ENCODE measurements at regions not wholly inside any gene's neighbourhood (a gene's known extent, or its start where the extent isn't known, plus 50 kb on each side); places are given as distances from the start of the nearest gene placed in this dataset.

DNA sequence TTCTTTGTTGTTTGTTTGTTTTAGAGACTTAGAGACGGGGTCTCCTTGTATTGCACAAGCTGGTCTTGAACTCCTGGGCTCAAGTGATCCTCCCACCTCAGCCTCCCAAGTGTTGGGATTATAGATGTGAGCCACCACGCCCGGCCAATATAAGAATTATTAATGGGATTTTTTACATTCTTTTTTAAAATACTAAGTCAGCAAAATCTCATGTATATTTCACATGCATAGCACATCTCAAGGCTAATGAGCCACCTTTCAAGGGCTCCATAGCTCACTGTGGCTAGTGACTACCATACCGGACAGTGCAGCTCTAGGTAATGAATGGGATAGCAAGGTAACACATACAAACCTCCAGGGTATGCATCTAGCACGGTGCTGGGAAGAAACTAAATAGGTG is 361.4 kb downstream of the SAMD5 start:
- DNase-seq, result no peak

DNA sequence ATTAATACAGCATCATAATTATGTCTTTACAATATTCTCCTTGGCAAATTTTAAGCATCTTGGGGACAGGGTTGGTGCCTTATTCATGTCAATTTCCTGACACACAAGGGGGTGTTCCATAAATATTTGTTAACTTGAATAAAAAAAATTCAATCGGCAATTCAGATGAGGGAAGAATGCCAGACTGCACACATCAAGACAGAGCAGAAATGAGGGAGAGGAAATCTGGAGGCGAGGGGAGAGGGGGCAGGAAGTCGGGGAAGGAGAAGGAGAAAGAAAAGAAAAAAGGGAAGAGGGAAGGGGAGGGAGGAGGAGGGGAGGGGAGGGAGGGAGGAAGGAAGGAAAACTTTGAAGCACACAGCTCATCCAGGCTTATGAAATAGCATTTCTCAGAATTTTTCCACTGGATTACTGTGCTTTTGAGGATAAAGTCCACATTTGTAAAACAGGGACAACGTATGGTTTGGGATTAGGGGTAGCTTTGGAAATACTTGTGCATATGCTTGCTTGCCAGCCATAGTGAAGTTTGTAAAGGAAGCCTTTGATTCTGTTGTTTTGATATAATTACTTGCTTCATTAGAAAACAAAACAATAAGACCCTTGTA is 362.1 kb downstream of the SAMD5 start:
- no peak for DNase-seq

DNA sequence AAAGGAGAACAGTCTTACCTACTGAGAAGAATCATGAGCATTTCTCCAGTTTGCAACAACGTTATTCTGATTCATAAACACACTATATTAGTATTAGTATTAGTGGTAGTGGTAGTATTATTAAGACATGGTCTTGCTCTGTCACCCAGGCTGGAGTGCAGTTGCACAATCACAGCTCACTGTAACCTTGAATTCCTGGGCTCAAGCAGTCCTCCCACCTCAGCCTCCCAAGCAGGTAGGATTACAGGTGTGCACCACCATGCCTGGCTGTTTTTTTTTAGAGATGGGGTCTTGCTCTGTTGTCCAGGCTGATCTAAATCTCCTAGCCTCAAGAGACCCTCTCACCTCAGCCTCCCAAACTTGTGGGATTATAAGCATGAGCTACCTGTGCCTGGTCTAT is 363.5 kb downstream of the SAMD5 start:
- DNase-seq, result no peak

DNA sequence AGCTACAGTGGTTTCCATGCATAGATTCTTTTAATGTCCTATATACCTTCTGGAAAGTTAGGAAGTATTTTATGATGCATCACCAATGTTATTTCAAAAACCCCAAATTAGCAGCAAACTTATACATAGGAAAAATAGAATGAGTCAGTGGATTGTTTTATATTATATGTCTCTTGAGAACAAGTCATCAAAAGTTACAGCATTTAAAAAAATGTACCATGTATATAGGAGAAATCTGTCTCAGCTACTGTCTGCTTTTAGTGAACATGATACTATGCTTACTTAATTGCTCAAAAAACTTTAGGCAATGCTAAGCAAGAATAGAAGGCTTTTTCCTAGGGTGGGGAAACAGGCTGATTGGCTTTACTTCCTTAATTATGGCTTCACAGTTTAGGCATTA is 365.3 kb downstream of the SAMD5 start:
- no peak for DNase-seq

DNA sequence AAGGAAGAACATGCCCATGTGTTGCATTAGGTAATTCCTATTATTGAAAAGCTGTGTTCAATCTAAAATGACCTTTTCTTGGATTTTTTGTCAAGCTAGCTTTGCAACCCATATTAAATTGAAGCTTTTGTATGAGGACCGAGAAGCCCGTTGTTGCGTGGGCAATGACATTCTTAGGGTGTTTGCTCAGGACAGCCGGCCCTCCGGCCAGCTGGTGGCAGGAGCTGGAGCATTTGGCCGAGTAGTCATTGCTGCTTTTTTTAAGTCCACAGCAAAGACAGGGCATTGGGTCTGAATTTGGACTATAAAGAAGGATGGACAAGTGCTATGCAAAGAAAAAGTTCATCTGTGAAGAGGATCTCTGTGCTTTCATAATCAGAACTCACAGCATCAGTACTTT is 365.8 kb downstream of the SAMD5 start:
- no peak for DNase-seq

DNA sequence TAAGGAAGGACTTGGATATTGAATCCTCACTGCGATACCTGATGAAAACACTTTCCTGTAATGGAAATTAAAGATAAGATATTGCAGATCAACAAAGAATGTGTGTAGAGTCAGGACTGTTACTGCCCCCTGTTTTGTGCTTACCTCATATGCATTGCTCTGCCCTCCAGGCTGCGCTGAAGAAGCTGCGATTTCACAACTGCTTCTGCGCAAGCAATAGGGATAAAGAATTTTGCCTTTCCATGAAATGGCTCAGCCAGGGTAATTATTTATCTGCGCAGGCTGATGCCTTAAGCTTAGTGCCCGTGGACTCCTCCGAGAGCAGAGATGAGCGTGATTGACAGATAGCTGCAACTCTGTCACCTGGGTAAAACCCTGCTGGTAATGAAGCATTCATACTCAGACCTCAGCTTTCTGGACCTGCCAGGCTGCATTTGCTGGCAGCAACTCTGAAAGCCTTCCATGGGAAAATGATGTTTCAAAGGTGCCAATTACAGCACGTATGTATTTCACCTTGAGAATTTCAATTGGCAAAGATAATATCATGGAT is 370.6 kb downstream of the SAMD5 start:
- no peak for DNase-seq

DNA sequence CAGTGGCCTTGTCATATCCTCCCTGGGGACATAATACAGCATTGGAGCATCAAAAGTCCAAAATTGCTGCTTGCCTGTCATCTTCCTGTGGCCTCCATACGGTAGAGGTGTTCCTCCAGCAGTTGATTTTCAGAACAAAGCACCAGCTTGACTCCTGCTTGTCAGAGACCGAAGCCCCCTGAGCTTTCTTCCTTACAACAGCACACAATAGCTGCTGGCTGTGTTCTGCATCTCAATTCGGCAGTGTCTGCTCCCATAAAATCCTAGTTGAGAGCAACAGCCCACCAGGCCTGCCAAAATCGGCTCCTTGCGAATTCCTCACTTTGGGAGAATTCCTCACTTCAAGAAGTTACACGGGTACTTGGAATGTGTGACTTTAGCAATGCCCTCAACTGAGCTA is 372.9 kb downstream of the SAMD5 start:
- no peak for DNase-seq

DNA sequence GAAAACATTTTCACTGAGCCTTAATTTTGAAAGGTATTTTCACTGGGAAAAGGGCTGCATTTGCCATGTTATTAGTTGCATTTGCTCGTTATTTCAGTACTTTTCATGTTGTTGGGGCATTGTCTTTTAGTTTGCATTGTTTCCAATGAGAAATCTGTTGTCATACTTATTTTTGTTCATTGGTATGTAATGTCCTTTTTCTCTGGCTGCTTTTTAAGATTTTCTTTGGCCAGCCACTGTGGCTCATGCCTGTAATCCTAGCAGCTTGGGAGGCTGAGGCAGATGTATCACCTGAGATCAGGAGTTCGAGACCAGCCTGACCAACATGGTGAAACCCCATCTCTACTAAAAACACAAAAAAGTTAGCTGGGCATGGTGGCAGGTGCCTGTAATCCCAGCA is 379.9 kb downstream of the SAMD5 start:
- no peak for DNase-seq

DNA sequence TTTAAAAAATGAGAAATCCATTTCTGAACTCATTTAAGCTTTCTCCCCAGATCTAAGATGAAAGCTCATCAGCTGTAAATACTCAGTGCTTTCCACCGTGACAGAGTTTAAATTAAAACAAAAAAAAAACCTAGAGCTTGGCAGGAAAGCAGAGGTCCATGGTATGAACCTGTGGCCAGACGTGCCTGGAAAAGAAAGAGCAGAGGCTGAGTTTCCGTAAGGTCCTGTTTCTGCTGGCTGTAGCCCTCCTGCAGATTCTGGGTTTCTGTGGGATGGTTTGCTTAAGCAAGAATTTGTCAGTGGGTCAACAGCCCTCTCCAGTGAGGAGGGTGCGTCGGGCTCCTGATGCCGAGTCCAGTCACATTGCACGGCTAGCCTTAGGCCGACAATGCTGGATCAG is 383.2 kb downstream of the SAMD5 start:
- no peak for DNase-seq

DNA sequence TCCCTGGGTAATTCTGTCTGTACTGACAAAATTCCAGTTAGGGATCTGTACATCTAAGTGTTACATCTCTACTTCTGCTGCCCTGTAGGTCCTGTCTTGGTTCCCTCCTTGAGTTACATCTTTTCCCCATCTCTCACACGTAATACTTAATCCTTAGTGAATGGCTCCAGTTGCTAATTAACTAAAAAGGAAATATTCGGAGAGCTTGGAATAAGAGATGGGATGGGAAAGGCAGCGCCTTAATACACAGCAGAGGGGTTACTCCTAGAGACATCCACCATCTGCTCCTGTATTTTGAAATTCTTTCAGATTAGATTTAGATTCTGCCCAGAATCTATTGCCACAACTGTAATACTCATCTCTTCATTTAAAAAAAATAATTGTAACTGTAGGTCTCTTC is 384.0 kb downstream of the SAMD5 start:
- DNase-seq, result no peak

DNA sequence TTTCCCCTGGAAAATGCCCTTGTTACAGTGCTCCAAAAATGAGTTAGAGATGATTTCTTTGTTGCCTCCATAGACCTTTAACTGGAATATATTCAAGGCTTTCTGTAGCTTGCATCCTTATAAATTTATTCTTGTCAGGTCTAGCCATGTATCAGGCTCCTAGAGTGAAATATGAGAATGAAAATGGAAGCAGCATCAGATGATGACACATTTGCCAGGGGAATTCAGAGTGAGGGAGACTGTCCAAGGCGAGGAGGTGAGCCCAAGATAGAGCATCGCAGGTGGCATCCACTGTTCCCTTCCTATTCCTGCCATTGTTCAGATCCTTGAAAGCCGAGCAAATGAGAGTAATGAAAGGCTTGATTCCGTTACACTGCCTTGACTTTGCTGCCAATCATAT is 386.8 kb downstream of the SAMD5 start:
- DNase-seq, result no peak

DNA sequence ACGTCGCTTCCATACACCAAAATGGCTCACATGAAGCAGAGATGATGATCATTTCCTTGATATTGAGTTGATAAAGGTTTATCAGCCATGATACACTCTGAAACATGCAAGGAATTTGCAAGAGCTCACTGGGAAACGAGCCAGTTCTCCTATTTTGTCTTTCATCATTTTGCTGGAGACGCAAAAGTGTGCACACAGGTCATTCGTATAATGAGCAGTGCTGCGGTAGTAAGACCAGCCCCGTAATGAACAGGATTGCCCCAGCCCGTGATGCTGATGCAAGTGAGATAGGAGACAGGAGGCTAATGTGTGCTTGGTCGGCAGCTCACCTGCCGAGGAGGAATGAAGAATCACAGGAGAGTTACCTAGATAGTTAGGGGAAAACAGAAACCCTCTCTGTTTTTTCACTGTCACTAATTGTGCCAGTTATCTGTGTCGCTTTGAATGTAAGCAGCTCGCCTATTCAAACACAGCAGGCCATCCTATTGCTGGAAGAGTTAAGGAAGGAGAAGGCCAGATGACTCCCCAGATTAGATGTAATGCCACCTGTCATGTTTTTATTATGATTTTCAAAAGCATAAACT is 391.8 kb downstream of the SAMD5 start:
- no peak for DNase-seq

DNA sequence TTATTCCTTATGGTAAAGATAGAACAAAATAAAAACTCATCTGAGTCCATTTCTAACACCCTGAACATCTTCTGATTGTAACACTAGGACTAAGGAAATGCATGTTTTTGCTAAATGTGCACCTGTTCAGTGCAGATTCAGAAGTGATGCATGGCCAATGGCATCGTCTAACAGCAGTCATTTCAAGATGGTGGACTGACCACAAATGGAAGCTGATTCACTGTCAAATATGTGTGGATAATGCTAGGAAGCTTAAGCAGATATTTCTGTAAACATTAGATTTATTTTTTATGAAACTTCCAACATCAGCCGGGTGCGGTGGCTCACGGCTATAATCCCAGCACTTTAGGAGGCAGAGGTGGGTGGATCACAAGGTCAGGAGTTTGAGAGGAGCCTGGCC is 394.8 kb downstream of the SAMD5 start:
- DNase-seq, result no peak

DNA sequence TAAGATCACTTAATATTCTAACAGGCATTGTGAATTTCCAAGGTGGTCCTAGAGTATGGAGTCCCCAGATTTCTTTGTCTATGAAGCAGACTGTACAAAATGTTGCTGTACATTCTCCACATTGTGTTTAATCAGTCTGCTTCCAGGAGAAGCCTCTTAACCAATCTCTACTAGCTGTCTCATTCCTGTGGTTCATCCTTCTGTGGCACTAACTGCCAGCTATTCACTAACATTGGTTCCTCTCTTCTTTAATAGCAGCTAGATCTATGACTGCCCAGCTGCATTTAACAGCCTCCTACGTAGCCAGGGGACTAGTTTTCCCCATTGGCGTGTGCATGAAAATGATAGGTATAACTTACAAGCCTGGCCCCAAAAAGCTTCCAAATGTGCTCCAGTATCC is 395.4 kb downstream of the SAMD5 start:
- DNase-seq, result no peak

DNA sequence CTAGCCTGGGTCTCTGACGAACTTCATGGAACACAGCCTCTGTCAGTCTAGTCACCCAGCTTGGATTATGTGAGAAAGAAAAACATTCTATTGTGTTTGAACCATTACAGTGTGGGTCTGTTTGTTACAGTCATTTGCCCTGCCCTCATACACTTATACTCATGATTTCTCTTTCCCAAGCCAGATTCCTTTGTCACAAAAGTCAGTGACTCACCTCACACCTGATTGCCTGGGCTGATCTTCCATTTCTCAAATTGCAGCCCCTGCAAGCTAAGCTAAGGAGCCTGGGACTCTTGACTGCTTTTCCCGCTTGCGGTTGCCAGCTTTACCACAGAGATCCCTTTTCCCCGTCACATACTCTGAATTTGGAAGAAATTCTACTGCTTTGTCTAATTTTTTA is 395.9 kb downstream of the SAMD5 start:
- DNase-seq, result no peak

DNA sequence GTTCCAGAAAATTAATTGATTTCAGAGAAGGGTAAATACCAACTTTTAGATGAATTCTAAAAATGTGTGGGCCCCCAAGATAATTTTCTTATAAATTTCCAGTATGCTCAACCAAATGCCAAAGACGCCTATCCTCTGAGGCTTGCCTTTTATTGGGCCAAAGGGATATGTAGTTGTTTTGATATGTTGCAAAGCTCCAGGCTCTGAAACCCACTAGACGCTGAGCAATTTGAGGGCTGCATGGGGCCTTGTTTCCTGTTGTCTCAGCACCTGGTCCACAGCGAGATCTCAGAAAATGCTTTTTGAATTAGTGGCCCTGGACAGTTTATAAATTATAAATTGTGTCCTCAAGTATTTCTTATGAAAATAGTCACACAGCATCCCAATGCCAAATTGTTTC is 397.2 kb downstream of the SAMD5 start:
- no peak for DNase-seq

DNA sequence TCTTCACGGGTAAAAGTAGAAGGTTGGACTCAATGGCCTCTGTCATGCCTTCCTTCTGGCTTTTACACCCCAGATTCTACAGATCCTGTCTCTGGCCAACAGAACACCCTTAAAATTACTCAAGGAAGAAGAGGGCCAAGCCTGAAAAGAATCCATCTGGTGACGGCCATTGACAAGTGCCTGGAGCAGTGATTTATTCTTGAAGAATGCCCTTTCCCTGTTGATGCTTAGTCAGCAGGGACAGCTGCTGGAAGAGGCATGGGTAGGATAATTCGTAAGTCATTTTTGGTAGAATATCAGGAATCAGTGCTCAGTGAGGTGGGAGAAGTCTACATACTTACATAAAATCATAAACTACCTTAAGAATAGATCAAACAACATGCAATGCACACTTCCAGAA is 397.9 kb downstream of the SAMD5 start:
- DNase-seq, result no peak

DNA sequence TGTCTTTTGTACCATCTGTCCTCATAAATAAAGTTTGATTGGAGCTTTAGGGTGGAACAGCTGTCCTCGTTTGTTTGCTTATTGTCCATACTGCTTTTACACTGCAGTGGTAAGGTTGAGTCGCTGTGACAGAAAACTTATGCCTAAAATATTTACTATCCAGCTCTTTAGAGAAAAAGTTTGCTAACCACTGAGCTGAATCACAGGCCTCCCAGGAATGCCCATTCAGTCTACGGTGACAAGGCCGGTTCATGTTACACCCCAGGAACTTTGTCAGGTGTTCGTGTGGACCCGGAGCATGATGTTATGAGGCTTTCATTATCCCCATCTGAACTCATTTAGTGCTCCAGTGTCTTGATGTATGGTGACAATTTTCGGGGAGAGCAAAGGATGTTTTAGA is 401.1 kb downstream of the SAMD5 start:
- no peak for DNase-seq

DNA sequence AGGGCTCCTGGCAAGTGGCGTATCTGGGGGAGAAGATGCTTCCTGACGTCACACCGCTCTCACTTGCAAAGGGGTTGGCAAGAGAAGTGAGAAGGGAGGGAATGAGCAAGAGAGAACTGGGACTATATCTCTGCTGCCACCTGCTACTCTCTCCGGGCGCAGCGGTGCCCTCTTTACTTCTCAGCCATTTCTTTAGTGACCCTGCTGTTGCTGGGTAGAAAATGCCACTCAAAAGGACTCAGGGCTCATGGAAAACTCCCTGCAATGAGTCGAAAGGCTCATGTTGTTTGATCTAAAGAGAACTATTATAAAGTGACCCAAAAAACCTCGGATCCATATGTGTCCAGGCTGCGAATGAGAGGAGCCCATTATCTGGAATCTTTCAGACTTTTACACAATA is 401.8 kb downstream of the SAMD5 start:
- DNase-seq, result no peak

DNA sequence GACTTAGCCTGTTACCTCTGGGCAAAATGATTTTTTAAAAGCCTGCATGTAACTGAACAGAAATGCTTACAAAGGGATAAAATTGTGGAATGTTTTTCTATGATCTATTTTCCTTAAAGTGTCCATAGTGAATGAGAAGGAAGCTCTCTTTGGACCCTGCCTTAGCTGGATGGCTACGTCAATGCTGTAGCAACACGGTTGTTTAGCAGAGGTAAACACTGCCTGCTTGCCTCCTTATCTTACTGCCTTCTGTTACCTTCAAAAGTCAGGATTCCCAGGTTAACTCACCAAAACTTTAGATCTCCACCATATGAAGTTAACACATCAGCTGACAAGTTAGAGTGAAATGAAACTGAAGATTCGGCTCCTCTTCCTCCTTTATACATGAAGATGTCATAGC is 402.6 kb downstream of the SAMD5 start:
- DNase-seq, result no peak

DNA sequence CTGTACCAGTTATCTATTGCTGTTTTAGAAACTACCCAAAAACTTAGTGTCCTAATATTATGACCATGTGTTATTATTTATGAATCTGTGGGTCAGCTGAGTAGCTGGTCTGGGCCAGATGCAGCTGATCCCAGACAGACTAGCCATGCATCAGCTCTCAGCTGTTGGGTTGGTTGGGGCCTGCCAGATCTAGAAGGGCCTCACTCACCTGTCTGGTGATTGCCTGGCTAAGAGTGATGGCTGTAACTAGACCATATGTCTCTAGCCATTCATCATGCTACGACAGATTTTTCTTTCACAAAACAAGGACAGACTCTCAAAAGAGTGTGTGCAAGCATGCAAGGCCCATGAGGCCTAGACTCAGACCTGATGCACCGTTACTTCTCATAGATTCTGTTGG is 403.2 kb downstream of the SAMD5 start:
- DNase-seq, result no peak

DNA sequence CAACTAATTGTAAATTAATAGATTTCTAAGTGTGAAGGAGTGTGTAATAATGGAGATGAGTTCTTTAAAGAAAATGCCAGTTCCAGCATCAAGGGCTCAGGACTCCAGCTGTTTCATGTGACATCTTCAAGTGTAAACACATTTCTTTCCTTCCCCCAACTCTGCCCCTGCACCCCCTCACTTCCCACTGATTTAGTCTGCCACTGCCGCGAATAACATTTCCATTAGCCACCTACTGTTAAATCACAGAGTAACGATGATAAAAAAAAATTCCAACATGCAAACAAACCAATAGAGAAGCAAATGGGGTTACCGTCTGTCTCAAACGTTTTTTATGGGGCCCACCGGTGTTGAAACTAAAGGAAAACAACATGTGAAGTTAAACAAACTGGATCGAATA is 414.3 kb downstream of the SAMD5 start:
- DNase-seq, result no peak

DNA sequence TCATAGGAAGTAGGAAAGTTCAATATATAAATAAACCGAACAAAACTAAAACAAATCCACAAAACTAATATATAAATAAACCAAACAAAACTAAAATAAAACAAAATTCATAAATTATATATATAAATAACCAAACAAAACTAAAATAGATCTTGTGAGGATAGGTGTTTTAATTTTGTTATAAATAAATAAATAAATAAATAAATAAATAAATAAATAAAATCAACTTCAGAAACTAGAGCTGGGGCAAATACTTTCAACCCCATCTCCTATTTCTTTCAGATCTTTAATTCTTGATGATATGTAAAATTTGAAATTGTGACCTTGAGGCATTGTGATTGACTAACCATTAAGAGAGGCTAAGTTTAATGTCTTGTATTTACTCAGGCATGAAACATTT is 416.1 kb downstream of the SAMD5 start:
- no peak for DNase-seq

DNA sequence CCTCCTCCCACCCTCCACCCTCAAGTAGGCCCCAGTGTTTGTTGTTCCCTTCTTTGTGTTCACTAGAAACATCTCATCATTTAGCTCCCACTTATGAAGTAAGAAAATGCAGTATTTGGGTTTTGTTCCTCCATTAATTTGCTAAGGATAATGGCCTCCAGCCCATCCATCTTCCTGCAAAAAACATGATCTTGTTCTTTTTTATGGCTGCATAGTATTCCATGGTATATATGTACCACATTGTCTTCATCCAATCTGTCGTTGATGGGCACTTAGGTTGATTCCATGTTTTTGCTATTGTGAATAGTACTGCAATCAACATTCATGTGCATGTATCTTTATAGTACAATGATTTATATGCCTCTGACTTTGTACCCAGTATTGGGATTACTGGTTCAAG is 416.8 kb upstream of the SASH1 start:
- no peak for DNase-seq

DNA sequence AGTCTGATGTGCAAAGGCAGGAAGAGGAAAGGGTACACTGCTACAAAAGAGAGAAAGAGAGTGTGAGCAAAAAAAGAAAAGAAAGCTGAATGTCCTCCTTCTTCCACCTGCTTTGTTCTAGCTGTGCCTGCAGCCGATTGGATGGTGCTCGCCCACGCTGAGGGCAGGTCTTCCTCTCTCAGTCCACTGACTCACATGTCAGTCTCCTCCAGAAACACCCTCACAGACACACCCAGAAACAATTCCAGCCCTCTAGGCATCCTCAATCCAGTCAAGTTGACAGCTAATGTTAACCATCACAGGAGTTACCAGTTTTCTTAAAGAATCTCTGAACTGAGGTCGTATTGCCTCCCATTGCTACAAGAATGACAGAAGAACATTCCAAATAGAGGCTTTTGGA is 411.9 kb upstream of the SASH1 start:
- DNase-seq, result no peak

Data from femur (tissue), 1 donor.